Activated CD8-positive, alpha-beta T cell treated with anti-CD3 and anti-CD28 coated beads, Interleukin-2, amount 10 ng/mL, durations not matched to agents 7 days and 5 days (primary cell): ENCODE measurements at regions not wholly inside any gene's neighbourhood (a gene's known extent, or its start where the extent isn't known, plus 50 kb on each side); places are given as distances from the start of the nearest gene placed in this dataset.
"Not testable (repeated sequence)": the region's sequence is repeated elsewhere in the genome, so short reads cannot be mapped to it uniquely, and the experiment has no call there.

ENCODE experiments used
- ATAC-seq: fragments of 150-1000 bp; cut with Tn5 transposase; one replicate; pipeline ENCODE4 v1.10.0; 2021; ENCODE audit warnings: moderate library complexity
- CTCF ChIA-PET: fragments of 350-600 bp; sonication (Branson Sonifier 250); formaldehyde crosslinking; loops from one replicate; lab custom pipeline; 2021; ENCODE audit warnings: antibody characterized with exemption; lab: Charles Lee
- POLR2A ChIA-PET: fragments of 350-600 bp; sonication (Branson Sonifier 250); formaldehyde crosslinking; loops from one replicate; lab custom pipeline; 2021; ENCODE audit warnings: antibody characterized with exemption; lab: Charles Lee
- DNase-seq: peaks from one replicate; pipeline ENCODE4 v3.0.0-alpha.2; 2020
- H3K27ac Mint-ChIP-seq: one replicate; pipeline ENCODE4 v1.8.0; 2021; ENCODE audit warnings: mild to moderate bottlenecking, mixed read lengths
- H3K27me3 Mint-ChIP-seq: one replicate; pipeline ENCODE4 v1.8.0; 2021; ENCODE audit warnings: low read depth, mixed read lengths
- H3K36me3 Mint-ChIP-seq: one replicate; pipeline ENCODE4 v1.8.0; 2021; ENCODE audit warnings: low read depth, mixed read lengths
- H3K4me1 Mint-ChIP-seq: one replicate; pipeline ENCODE4 v1.8.0; 2021; ENCODE audit warnings: low read depth, mixed read lengths
- H3K4me3 Mint-ChIP-seq: one replicate; pipeline ENCODE4 v1.8.0; 2021; ENCODE audit warnings: mild to moderate bottlenecking, mixed read lengths
- H3K9me3 Mint-ChIP-seq: one replicate; pipeline ENCODE4 v1.8.0; 2022; ENCODE audit warnings: mixed read lengths; ENCODE audit not compliant: insufficient read depth

DNA sequence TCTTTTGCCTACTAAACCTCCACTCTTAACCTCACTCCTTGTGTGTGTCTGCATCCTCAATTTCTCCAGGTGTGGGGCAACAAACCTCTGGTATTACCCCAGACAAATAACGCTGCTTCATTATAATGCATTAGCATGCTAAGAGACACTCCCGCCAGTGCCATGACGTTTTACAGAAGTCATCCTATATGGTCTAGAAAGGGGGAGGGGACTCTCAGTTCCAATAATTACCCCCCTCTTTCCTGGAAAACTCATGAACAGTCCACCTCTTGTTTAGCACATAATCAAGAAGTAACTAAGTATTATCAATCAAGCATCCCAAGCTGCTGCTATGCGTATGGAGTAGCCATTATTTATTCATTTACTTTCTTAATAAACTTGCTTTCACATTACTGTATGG, 364.5 kb downstream of the TYW1 start:
- H3K4me1 Mint-ChIP-seq: no peaks in the 10 kb centered on the region
- no peak overlapping the region for H3K4me3 Mint-ChIP-seq
- no peaks in the 10 kb centered on the region for H3K27me3 Mint-ChIP-seq
- DNase-seq (no peak), ATAC-seq (no peak)
- H3K27ac Mint-ChIP-seq: no peak overlapping the region
- no peaks in the 10 kb centered on the region for H3K36me3 Mint-ChIP-seq
- CTCF ChIA-PET: interaction anchor here (1.2 kb wide), 1 partner anchor 10 kb away, joined by 4 read pairs; no protein-coding TSS in a partner anchor
- POLR2A ChIA-PET: no interaction called here
- H3K9me3 Mint-ChIP-seq: peaks cover 9% of the 10 kb centered on the region

GRCh38 chr7:67364441-67365017, 367.9 kb downstream of the TYW1 start:
- H3K36me3 Mint-ChIP-seq: no peaks in the 10 kb centered on the region

DNA sequence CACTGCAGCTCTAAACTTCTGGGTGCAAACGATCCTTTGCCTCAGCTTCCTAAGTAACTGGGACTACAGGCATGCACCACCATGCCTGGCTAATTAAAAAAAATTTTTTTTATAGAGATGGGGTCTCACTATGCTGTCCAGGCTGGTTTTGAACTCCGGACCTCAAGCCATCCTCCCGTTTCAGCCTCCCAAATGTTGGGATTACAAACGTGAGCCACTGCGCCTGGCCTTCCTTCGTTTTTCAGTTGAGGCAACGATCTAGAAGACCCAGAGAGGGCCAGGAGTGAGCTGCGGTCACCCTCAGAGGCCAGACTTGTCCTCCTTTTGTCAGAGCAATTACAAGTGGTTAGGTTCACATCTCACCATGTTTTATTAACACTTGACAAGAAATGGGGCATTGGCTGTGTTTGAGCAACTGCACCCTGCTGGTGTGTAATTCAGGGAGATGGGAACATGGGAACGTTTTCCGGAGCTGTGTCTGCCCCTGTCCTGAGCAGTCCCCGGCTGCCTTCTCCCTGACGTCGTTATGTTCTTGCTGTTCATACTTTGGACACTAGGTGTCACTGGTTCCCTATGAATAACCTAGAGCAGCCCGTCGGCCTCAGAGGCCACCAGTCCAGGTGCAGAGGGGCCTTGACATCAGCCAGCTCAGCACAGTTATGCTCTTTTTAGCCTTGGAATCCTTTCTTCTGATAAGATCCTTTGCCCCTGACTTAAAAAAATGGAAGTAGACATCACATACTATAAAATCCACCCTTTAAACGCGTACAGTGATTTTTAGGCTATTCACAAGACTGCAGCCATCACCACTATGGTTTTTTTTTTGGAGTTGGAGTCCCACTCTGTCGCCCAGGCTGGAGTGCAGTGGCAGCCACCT, 375.0 kb downstream of the TYW1 start:
- no peaks in the 10 kb centered on the region for H3K9me3 Mint-ChIP-seq
- no peaks in the 10 kb centered on the region for H3K36me3 Mint-ChIP-seq
- ChIA-PET CTCF (interaction anchor here (0.8 to 0.9 kb wide), 2 partner anchors 8 to 11 kb away, joined by 3 to 4 read pairs; no protein-coding TSS in a partner anchor), POLR2A (no interaction called here)
- no peak overlapping the region for H3K27ac Mint-ChIP-seq
- peak; percentile 84 for ATAC-seq
- H3K4me3 Mint-ChIP-seq: no peak overlapping the region
- no peaks in the 10 kb centered on the region for H3K27me3 Mint-ChIP-seq
- H3K4me1 Mint-ChIP-seq: no peaks in the 10 kb centered on the region
- DNase-seq: peak; percentile 66

More at GRCh38 chr7:67364441-67365017, 367.9 kb downstream of the TYW1 start:
- DNase-seq (no peak), ATAC-seq (no peak)
- no peaks in the 10 kb centered on the region for H3K4me1 Mint-ChIP-seq
- H3K27ac Mint-ChIP-seq: no peak overlapping the region
- H3K27me3 Mint-ChIP-seq: no peaks in the 10 kb centered on the region
- CTCF ChIA-PET: interaction anchor here (0.6 kb wide), 1 partner anchor 48 kb away, joined by 3 read pairs; no protein-coding TSS in a partner anchor
- H3K9me3 Mint-ChIP-seq: no peaks in the 10 kb centered on the region
- POLR2A ChIA-PET: no interaction called here
- H3K4me3 Mint-ChIP-seq: no peak overlapping the region

GRCh38 chr7:67373389-67373788, 376.8 kb downstream of the TYW1 start:
- H3K4me3 Mint-ChIP-seq, DNase-seq, H3K4me1 Mint-ChIP-seq, H3K27ac Mint-ChIP-seq, H3K9me3 Mint-ChIP-seq, H3K27me3 Mint-ChIP-seq, CTCF ChIA-PET, POLR2A ChIA-PET, ATAC-seq, H3K36me3 Mint-ChIP-seq: not testable (repeated sequence)

GRCh38 chr7:67375427-67375826, 378.8 kb downstream of the TYW1 start:
- CTCF ChIA-PET: no interaction called here
- DNase-seq: no peak
- POLR2A ChIA-PET: no interaction called here
- no peak overlapping the region for H3K4me3 Mint-ChIP-seq
- no peak overlapping the region for H3K27ac Mint-ChIP-seq
- no peak for ATAC-seq
- H3K9me3 Mint-ChIP-seq: no peaks in the 10 kb centered on the region
- H3K4me1 Mint-ChIP-seq: no peaks in the 10 kb centered on the region
- H3K36me3 Mint-ChIP-seq: no peaks in the 10 kb centered on the region
- no peaks in the 10 kb centered on the region for H3K27me3 Mint-ChIP-seq

- Mint-ChIP-seq H3K4me3 (no peak overlapping the region), H3K36me3 (no peaks in the 10 kb centered on the region), H3K27me3 (no peaks in the 10 kb centered on the region), H3K27ac (no peak overlapping the region), H3K9me3 (no peaks in the 10 kb centered on the region), H3K4me1 (no peaks in the 10 kb centered on the region)
- ATAC-seq (peak; percentile 84), DNase-seq (peak; percentile 67)
- POLR2A ChIA-PET: no interaction called here
- CTCF ChIA-PET: no interaction called here
These were observed 381.6 kb downstream of the TYW1 start for GRCh38 chr7:67377939-67378862.

GRCh38 chr7:67380326-67380725, 383.7 kb downstream of the TYW1 start:
- H3K4me3 Mint-ChIP-seq: no peak overlapping the region
- ChIA-PET CTCF (no interaction called here), POLR2A (no interaction called here)
- no peaks in the 10 kb centered on the region for H3K4me1 Mint-ChIP-seq
- H3K27ac Mint-ChIP-seq: no peak overlapping the region
- no peaks in the 10 kb centered on the region for H3K36me3 Mint-ChIP-seq
- H3K27me3 Mint-ChIP-seq: no peaks in the 10 kb centered on the region
- H3K9me3 Mint-ChIP-seq: no peaks in the 10 kb centered on the region
- no peak for DNase-seq
- no peak for ATAC-seq

GRCh38 chr7:67380858-67381257, 384.2 kb downstream of the TYW1 start:
- H3K4me1 Mint-ChIP-seq: no peaks in the 10 kb centered on the region
- CTCF ChIA-PET: no interaction called here
- H3K9me3 Mint-ChIP-seq: no peaks in the 10 kb centered on the region
- no peak overlapping the region for H3K27ac Mint-ChIP-seq
- no peak for DNase-seq
- ATAC-seq: no peak
- H3K27me3 Mint-ChIP-seq: no peaks in the 10 kb centered on the region
- no peaks in the 10 kb centered on the region for H3K36me3 Mint-ChIP-seq
- no peak overlapping the region for H3K4me3 Mint-ChIP-seq
- POLR2A ChIA-PET: no interaction called here

DNA sequence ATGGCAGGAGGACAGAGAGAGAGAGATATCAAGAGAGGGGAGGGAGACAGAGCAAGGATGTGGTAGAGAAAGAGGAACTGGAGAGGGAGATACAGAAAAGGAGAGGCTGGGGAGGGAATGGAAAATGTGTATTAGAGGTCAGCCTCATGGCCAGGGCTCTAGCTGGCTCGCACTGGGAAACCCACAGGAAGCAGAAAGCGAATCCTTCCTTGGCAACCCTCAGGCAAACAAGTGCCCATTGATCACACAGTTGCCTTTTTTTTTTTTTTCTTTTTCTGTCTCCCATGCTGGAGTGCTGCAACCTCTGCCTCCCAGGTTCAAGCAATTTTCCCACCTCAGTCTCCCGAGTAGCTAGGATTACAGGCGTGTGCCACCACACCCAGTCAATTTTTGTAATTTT, 391.2 kb downstream of the TYW1 start:
- Mint-ChIP-seq H3K9me3 (no peaks in the 10 kb centered on the region), H3K36me3 (no peaks in the 10 kb centered on the region), H3K27me3 (no peaks in the 10 kb centered on the region), H3K4me1 (no peaks in the 10 kb centered on the region), H3K4me3 (no peak overlapping the region), H3K27ac (no peak overlapping the region)
- POLR2A ChIA-PET: no interaction called here
- CTCF ChIA-PET: no interaction called here
- DNase-seq: no peak
- ATAC-seq: no peak

- POLR2A ChIA-PET: no interaction called here
- H3K36me3 Mint-ChIP-seq: no peaks in the 10 kb centered on the region
- H3K4me3 Mint-ChIP-seq: no peak overlapping the region
- H3K27ac Mint-ChIP-seq: no peak overlapping the region
- no peaks in the 10 kb centered on the region for H3K27me3 Mint-ChIP-seq
- ATAC-seq: no peak
- H3K4me1 Mint-ChIP-seq: no peaks in the 10 kb centered on the region
- DNase-seq: no peak
- CTCF ChIA-PET: no interaction called here
- no peaks in the 10 kb centered on the region for H3K9me3 Mint-ChIP-seq
These were observed 394.5 kb downstream of the TYW1 start for GRCh38 chr7:67391168-67391567.

DNA sequence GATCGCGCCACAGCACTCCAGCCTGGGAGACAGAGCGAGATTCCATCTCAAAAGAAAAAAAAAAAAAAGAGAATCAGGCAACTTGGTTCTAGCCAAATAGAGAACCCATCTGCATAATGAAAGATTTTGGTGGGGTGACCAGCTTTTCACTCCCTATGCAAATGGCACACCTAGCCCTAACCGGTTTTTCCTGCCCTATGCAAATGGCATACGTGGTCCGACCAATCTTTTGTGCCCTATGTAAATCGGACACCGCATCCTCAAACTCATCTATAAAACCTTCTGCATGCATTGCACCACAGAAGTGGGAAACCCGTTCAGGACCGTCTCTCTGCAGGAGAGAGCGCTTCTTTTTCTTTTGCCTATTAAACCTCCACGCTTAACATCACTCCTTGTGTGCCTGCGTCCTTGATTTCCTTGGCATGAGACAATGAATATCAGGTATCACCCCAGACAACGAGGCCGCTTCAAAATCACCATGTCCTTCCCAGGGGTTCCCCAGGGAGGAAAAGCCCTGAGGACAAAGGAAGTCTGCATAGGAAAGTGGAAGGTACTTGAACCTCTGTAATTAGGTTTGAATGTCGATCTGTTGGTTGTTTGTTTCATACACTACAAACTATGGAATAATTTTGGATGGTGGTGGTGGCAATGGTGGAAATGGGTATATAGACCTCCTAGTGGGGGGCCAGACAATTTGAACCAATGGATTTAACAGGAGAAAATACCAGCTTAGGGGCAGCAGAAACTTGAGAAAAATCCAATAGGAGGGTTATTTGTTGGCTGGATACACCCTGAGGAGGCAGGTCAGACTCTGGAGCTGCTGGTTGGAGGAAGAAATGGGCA, 396.2 kb downstream of the TYW1 start:
- no peak overlapping the region for H3K27ac Mint-ChIP-seq
- CTCF ChIA-PET: no interaction called here
- H3K27me3 Mint-ChIP-seq: no peaks in the 10 kb centered on the region
- H3K4me3 Mint-ChIP-seq: no peak overlapping the region
- DNase-seq (no peak), ATAC-seq (no peak)
- no peaks in the 10 kb centered on the region for H3K36me3 Mint-ChIP-seq
- no peaks in the 10 kb centered on the region for H3K9me3 Mint-ChIP-seq
- POLR2A ChIA-PET: no interaction called here
- H3K4me1 Mint-ChIP-seq: no peaks in the 10 kb centered on the region
